A673 (cell line): ENCODE measurements at regions not wholly inside any gene's neighbourhood (a gene's known extent, or its start where the extent isn't known, plus 50 kb on each side); places are given as distances from the start of the nearest gene placed in this dataset.

Experiments used
- EZH2 ChIP-seq: fragments of 200-600 bp; sonication (generic); IDR thresholded peaks from 2 replicates; pipeline ENCODE4 v1.6.1; 2017; ENCODE audit warnings: borderline replicate concordance, low read depth, mild to moderate bottlenecking, mixed read lengths, antibody characterized with exemption, low read length; ENCODE audit not compliant: poor library complexity, severe bottlenecking
- TF ChIP-seq, protein P1 (sequence below): fragments of 300-800, 200-600 bp; sonication (generic); conservative IDR thresholded peaks from 2 replicates; pipeline ENCODE4 v1.5.1; 2017; ENCODE audit warnings: low read depth, mild to moderate bottlenecking, antibody characterized with exemption, low read length, moderate library complexity, mixed read lengths

DNA sequence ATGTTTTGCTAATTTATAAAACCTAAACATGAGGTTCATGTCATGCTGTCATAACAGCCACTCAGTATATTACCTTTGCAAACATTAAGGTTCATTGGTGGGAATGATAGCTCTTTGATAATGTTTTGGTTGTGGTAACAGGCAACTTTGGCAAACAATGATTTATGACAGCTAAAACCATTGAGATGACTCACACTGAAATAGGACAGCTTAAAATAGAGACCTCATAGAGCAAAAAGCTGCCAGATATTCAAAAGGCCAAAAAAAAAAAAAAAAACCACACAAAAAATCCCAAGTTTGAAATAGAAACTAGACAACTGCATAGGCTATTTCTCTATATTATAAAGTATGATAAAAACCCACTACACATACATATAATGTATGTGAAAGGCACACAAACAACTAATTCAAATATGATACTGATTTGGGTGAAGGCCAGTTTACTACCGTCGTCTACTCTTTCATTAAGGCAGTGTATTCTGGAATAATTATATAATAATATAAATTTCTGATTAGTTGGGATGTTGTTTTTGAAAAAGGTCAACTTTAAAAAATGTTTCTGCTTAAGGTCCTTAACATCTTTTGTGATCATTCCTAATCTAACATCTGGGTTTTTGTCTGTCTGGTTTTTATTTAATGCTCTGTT, 646.0 kb upstream of the PITX2 start:
- TF ChIP-seq, protein P1, sequence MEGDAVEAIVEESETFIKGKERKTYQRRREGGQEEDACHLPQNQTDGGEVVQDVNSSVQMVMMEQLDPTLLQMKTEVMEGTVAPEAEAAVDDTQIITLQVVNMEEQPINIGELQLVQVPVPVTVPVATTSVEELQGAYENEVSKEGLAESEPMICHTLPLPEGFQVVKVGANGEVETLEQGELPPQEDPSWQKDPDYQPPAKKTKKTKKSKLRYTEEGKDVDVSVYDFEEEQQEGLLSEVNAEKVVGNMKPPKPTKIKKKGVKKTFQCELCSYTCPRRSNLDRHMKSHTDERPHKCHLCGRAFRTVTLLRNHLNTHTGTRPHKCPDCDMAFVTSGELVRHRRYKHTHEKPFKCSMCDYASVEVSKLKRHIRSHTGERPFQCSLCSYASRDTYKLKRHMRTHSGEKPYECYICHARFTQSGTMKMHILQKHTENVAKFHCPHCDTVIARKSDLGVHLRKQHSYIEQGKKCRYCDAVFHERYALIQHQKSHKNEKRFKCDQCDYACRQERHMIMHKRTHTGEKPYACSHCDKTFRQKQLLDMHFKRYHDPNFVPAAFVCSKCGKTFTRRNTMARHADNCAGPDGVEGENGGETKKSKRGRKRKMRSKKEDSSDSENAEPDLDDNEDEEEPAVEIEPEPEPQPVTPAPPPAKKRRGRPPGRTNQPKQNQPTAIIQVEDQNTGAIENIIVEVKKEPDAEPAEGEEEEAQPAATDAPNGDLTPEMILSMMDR, result no peak
- no peak for TF ChIP-seq EZH2
